ENCODE measurements at regions not wholly inside any gene's neighbourhood (a gene's known extent, or its start where the extent isn't known, plus 50 kb on each side); places are given as distances from the start of the nearest gene placed in this dataset.
"Not testable (repeated sequence)": the region's sequence is repeated elsewhere in the genome, so short reads cannot be mapped to it uniquely, and the experiment has no call there.

DNA sequence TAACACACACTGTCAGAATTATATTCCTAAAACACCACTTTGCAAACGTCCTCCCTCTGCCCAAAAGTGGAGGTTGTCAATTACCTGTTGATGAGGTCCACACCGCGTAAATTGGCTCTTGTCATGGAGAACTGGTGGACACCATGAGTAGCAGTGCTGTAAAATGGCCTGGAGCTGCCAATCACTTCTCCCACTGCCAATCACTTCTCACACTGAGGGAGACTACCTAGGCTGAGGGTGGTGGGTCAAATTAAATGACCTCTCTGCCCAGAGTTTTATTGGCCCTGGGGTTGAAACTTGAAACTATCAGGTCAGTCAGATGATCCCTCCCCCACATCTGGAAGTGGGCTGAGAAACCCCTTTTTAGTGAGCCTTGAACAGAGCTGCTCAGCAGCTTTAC lies 89.6 kb downstream of the SOWAHC start:
- peaks cover 8% of the 10 kb centered on the region for H3K4me1 ChIP-seq (ENCODE audit: control insufficient read depth, insufficient read depth, low read length)
- DNase-seq, result no peak
- no peak overlapping the region for H3K27ac ChIP-seq (ENCODE audit: low read length)
- no peaks in the 10 kb centered on the region for H3K27me3 ChIP-seq (ENCODE audit: control insufficient read depth, insufficient read depth, low read length)
- no peaks in the 10 kb centered on the region for H3K9me3 ChIP-seq (replicated peaks; ENCODE audit: control insufficient read depth, low read depth, low read length)
- H3K36me3 ChIP-seq (ENCODE audit: control insufficient read depth, insufficient read depth, low read length), result no peaks in the 10 kb centered on the region
- H3K4me3 ChIP-seq (ENCODE audit: low read length), result no peak overlapping the region
- WGBS (ENCODE audit: insufficient coverage), result no CpG with 5 or more reads among the region's 3 CpGs

DNA sequence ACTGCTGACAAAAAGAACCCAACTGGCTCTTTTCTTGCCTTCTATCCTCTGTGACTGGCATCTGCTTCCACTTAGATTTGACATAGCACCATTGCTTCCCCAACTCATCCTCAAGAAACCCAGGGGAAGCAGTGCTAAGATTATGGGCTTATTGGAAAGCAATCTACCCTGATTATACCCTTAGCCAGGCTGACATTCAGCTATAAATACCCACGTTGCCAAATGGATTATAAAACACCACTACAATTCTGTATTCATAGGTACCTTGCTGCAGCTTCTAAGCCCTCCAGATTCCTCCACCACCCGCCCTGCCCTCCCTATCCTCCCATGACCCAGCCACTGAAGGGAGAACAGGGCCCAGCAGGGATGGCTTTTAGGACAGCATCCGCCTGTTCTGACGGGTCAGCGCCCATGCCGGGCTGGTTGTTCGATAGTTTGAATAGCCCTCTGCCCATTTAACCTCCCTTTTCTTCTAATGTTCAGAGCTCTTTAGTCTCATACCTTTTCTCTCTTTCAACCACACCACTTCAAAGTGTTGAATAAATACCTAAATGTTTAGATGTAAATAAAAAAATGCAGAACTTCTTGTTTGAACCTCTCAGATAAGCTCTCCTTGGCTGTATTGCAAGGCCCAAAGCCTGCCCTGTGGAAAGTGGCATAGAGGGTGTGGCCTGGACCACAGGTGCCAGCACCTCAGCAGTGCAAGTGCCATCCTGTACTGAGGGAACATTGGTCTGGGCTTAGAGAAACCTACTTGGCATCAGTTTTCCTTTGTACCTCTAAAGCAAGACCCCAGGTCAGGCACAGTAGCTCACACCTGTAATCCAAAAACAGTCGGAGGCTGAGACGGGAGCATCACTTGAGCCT lies 86.6 kb upstream of the RGPD5 start:
- Histone ChIP-seq H3K36me3 (ENCODE audit: control insufficient read depth, insufficient read depth, low read length) (no peaks in the 10 kb centered on the region), H3K4me1 (ENCODE audit: control insufficient read depth, insufficient read depth, low read length) (no peaks in the 10 kb centered on the region), H3K27ac (ENCODE audit: low read length) (no peak overlapping the region), H3K4me3 (ENCODE audit: low read length) (no peak overlapping the region), H3K9me3 (replicated peaks; ENCODE audit: control insufficient read depth, low read depth, low read length) (no peaks in the 10 kb centered on the region), H3K27me3 (ENCODE audit: control insufficient read depth, insufficient read depth, low read length) (no peaks in the 10 kb centered on the region)
- 74% methylated on average over 7 of the region's 9 CpGs for WGBS (ENCODE audit: insufficient coverage)
- DNase-seq, result no peak

DNA sequence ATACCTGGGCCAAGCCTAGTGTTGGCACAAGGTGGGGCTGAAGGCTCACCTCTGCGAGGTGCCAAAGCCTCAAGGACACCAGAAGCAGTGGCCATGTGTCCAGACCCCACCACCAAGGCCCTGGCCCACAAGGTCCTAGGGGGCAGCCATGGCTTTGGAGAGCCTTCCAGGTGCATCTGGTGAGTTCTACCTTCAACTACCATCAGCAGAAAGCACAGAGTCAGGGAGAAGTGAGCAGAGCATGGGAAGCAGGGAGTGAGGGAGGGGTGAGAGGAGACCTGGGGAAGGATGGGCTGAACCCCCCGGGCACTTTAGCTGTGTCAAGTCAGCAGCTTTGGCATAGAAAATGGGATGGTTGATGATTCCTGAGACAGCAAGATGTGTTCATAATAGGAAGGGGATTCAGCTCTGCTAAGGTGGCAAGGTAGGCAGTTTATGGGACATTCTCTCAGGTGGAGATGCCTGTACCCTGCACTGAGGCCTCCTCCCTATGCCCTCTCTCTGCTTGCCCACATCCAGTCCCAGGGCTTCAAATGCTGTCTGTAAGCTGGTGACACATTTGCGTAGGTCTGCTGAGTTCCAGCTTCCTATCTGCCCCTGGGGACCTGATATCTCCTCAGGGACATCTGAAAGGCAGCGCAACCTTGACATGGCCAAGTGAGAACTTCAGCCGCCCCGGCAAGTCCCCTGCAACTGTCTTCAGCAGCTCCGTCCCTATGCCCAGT lies 83.4 kb upstream of the RGPD5 start:
- H3K36me3 ChIP-seq (ENCODE audit: control insufficient read depth, insufficient read depth, low read length), result no peaks in the 10 kb centered on the region
- no peak overlapping the region for H3K4me3 ChIP-seq (ENCODE audit: low read length)
- H3K9me3 ChIP-seq (replicated peaks; ENCODE audit: control insufficient read depth, low read depth, low read length), result no peaks in the 10 kb centered on the region
- no peaks in the 10 kb centered on the region for H3K4me1 ChIP-seq (ENCODE audit: control insufficient read depth, insufficient read depth, low read length)
- H3K27ac ChIP-seq (ENCODE audit: low read length), result no peak overlapping the region
- no peaks in the 10 kb centered on the region for H3K27me3 ChIP-seq (ENCODE audit: control insufficient read depth, insufficient read depth, low read length)
- 91% methylated on average over 7 of the region's 7 CpGs for WGBS (ENCODE audit: insufficient coverage)
- DNase-seq, result no peak

DNA sequence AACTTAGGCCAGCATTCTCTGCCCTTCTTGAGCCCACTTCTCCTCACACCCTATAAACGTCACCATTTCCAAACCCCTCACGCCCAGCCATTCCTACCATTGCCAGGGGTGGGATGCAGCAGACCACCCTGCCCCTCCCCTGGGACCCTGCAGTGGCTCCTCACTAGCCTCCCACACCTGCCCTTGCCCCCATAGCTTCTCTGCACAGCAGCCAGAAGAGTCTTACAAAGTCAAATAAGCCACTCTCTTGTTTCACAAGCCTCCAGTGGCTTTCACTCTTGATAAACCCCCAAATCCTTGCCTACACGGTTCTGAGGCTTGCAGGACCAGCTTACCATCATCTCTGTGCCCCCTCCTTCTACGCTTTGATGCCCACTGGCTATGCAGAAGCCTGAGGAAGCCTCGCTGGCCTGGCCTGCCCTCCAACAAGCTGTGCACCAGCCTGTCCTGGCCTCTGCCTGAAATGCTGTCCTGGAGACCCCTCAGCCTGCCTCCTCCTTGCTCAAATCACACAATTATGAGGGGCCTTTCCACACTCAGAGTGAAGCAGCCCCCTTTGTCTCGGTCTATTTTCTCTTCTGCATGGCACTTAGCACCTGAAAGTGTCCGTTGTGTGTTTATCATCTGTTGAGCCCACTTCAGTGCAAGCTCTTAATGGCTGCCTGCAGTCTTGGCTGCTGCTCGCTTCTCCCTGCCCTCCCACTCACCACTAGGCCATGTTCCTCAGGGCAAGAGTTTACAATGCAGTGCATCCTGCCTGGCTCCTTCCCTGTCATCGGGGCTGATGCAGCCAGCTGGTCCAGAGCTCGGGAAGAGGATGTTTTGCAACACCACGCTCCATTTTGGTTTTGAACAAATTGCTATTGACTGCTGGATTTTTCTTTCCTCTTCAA lies 82.6 kb upstream of the RGPD5 start:
- H3K36me3 ChIP-seq (ENCODE audit: control insufficient read depth, insufficient read depth, low read length), result no peaks in the 10 kb centered on the region
- no peaks in the 10 kb centered on the region for H3K9me3 ChIP-seq (replicated peaks; ENCODE audit: control insufficient read depth, low read depth, low read length)
- H3K27ac ChIP-seq (ENCODE audit: low read length), result no peak overlapping the region
- H3K27me3 ChIP-seq (ENCODE audit: control insufficient read depth, insufficient read depth, low read length), result no peaks in the 10 kb centered on the region
- 60% methylated on average over 8 of the region's 11 CpGs for WGBS (ENCODE audit: insufficient coverage)
- H3K4me1 ChIP-seq (ENCODE audit: control insufficient read depth, insufficient read depth, low read length), result no peaks in the 10 kb centered on the region
- DNase-seq, result no peak
- H3K4me3 ChIP-seq (ENCODE audit: low read length), result no peak overlapping the region

DNA sequence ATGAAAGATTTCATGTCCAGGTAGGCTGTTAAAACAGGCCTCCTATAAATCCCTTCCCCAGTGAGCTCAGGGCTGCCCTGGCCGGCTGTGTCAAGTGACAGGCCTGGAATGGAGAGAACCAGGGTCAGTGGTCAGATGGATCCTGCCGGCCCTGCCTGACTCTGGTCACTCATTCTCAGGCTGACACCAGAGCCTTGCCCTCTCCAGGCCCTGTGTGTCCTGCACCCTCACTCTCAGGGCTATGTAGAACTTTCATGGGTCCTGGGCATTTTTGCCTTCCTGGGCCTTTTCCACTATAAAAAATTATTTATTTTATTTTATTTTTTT lies 82.0 kb upstream of the RGPD5 start:
- H3K4me3 ChIP-seq (ENCODE audit: low read length), result no peak overlapping the region
- H3K9me3 ChIP-seq (replicated peaks; ENCODE audit: control insufficient read depth, low read depth, low read length), result no peaks in the 10 kb centered on the region
- DNase-seq, result no peak
- H3K36me3 ChIP-seq (ENCODE audit: control insufficient read depth, insufficient read depth, low read length), result no peaks in the 10 kb centered on the region
- WGBS (ENCODE audit: insufficient coverage), result 33% methylated on average over 1 of the region's 2 CpGs
- H3K27me3 ChIP-seq (ENCODE audit: control insufficient read depth, insufficient read depth, low read length), result no peaks in the 10 kb centered on the region
- no peak overlapping the region for H3K27ac ChIP-seq (ENCODE audit: low read length)
- no peaks in the 10 kb centered on the region for H3K4me1 ChIP-seq (ENCODE audit: control insufficient read depth, insufficient read depth, low read length)

DNA sequence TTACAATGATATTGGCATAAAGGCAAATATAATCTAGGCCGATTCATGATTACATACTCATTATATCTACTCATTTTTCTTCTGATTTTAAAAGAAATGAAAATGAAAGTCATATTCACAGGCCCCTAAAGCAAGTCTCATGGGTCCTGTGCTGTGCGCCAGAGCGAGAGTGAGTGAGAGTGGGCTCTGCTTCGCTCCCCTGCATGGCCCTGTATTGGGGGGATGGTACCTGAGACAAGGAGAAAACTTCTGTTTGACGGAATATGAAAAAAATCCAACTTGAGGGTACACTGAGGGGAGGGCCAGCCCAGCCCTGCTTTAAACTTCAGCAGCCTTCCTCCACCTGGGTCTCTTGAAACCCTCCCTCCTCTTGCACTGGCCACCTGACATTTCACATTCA lies 81.4 kb upstream of the RGPD5 start:
- no peak for DNase-seq
- Histone ChIP-seq H3K27ac (ENCODE audit: low read length) (no peak overlapping the region), H3K9me3 (replicated peaks; ENCODE audit: control insufficient read depth, low read depth, low read length) (no peaks in the 10 kb centered on the region), H3K27me3 (ENCODE audit: control insufficient read depth, insufficient read depth, low read length) (no peaks in the 10 kb centered on the region), H3K4me1 (ENCODE audit: control insufficient read depth, insufficient read depth, low read length) (no peaks in the 10 kb centered on the region), H3K4me3 (ENCODE audit: low read length) (no peak overlapping the region), H3K36me3 (ENCODE audit: control insufficient read depth, insufficient read depth, low read length) (no peaks in the 10 kb centered on the region)
- WGBS (ENCODE audit: insufficient coverage), result 90% methylated on average over 2 of the region's 5 CpGs

DNA sequence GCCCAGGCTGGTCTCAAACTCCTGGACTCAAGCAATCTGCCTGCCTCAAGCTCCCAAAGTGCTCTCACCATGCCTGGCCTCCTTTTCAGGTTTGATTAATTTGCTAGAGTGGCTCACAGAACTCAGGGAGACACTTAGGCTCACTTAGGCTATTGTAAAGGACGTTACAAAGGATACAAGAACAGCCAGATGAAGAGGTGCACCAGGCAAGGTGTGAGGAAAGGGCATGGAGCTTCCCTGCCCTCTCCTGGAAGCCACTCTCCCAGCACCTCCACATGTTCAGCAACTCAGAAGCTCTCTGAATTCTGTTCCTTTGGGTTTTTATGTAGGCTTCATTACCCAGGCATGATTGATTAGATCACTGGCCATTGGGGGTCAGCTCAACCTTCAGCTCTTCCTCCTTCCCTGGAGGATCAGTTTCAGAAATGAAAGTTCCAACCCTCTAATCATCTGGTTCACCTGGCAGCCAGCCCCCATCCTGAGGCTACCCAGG lies 78.7 kb upstream of the RGPD5 start:
- Histone ChIP-seq H3K4me3 (ENCODE audit: low read length) (no peak overlapping the region), H3K9me3 (replicated peaks; ENCODE audit: control insufficient read depth, low read depth, low read length) (peaks cover 5% of the 10 kb centered on the region), H3K36me3 (ENCODE audit: control insufficient read depth, insufficient read depth, low read length) (no peaks in the 10 kb centered on the region), H3K27me3 (ENCODE audit: control insufficient read depth, insufficient read depth, low read length) (no peaks in the 10 kb centered on the region), H3K27ac (ENCODE audit: low read length) (no peak overlapping the region), H3K4me1 (ENCODE audit: control insufficient read depth, insufficient read depth, low read length) (no peaks in the 10 kb centered on the region)
- DNase-seq, result no peak
- no CpG with 5 or more reads among the region's 1 CpG for WGBS (ENCODE audit: insufficient coverage)

DNA sequence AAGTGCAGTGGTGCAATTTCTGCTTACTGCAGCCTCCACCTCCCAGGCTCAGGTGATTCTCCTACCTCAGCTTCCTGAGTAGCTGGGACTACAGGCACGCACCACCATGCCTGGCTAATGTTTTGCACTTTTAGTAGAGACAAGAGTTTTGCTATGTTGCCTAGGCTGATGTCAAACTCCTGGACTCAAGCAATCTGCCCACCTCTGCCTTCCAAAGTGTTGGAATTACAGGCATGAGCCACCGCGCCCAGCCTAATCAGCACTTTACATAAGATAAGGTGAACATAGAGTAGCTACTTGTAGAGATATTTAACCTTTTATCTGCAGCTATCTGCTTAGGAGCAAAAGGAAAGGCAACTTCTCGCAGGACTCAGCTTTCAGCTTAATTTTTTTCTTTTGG lies 77.5 kb upstream of the RGPD5 start:
- H3K9me3 ChIP-seq (replicated peaks; ENCODE audit: control insufficient read depth, low read depth, low read length); H3K4me1 ChIP-seq (ENCODE audit: control insufficient read depth, insufficient read depth, low read length); H3K27me3 ChIP-seq (ENCODE audit: control insufficient read depth, insufficient read depth, low read length); H3K27ac ChIP-seq (ENCODE audit: low read length); H3K36me3 ChIP-seq (ENCODE audit: control insufficient read depth, insufficient read depth, low read length); H3K4me3 ChIP-seq (ENCODE audit: low read length); DNase-seq: not testable (repeated sequence)
- WGBS (ENCODE audit: insufficient coverage), result 100% methylated on average over 1 of the region's 4 CpGs

DNA sequence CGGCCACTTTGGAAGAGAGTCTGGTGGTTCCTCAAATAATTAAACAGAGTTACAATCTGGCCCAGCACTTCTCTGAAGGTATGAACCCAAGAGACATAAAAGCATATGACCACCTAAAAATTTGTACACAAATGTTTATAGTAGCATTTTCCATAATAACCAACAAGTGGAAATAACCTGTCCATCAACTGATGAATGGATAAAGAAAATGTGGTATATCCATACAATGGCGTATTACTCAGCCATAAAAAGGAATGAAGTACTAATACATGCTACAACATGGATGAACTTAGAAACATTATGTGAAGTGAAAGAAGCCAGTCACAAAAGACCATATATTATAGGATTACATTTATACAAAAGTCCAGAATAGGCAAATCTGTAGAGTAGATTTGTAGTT lies 76.0 kb upstream of the RGPD5 start:
- Histone ChIP-seq H3K9me3 (replicated peaks; ENCODE audit: control insufficient read depth, low read depth, low read length) (peaks cover 5% of the 10 kb centered on the region), H3K4me3 (ENCODE audit: low read length) (no peak overlapping the region), H3K27me3 (ENCODE audit: control insufficient read depth, insufficient read depth, low read length) (no peaks in the 10 kb centered on the region), H3K4me1 (ENCODE audit: control insufficient read depth, insufficient read depth, low read length) (peaks cover 4% of the 10 kb centered on the region), H3K27ac (ENCODE audit: low read length) (no peak overlapping the region), H3K36me3 (ENCODE audit: control insufficient read depth, insufficient read depth, low read length) (no peaks in the 10 kb centered on the region)
- WGBS (ENCODE audit: insufficient coverage), result no CpG with 5 or more reads among the region's 2 CpGs
- no peak for DNase-seq

DNA sequence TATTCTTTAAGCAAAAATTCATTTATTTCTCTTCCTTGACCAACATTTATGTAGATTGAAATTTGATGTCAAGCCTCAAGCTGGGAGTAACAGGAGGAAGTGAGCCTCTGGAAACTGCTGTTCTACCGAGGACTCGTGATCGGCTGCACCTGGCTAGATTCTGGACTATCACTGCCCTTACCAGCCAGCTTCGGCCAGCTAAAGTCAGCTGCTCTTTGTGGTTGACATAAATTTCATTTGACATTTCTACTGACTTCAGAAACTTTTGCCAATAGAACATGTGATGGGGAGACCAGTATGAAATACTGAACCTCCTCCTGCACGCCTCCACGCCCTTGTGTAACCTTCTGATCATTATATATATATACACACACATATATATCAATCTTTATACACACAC lies 74.2 kb upstream of the RGPD5 start:
- Histone ChIP-seq H3K9me3 (replicated peaks; ENCODE audit: control insufficient read depth, low read depth, low read length) (peaks cover 7% of the 10 kb centered on the region), H3K36me3 (ENCODE audit: control insufficient read depth, insufficient read depth, low read length) (no peaks in the 10 kb centered on the region), H3K4me1 (ENCODE audit: control insufficient read depth, insufficient read depth, low read length) (peaks cover 4% of the 10 kb centered on the region), H3K27me3 (ENCODE audit: control insufficient read depth, insufficient read depth, low read length) (no peaks in the 10 kb centered on the region), H3K27ac (ENCODE audit: low read length) (no peak overlapping the region), H3K4me3 (ENCODE audit: low read length) (no peak overlapping the region)
- WGBS (ENCODE audit: insufficient coverage), result 48% methylated on average over 3 of the region's 6 CpGs
- DNase-seq, result no peak

Data from muscle of leg (tissue), 3 donors.